ENCODE measurements at regions not wholly inside any gene's neighbourhood (a gene's known extent, or its start where the extent isn't known, plus 50 kb on each side); places are given as distances from the start of the nearest gene placed in this dataset.

GRCh38 chr1:99535470-99536164 lies 110.3 kb upstream of the PALMD start:
- H3K9me3 ChIP-seq (ENCODE audit: control insufficient read depth, insufficient read depth, low read length): no peaks in the 10 kb centered on the region
- H3K27me3 ChIP-seq (ENCODE audit: control insufficient read depth, insufficient read depth, low read length): no peaks in the 10 kb centered on the region
- no peaks in the 10 kb centered on the region for H3K4me1 ChIP-seq (ENCODE audit: control insufficient read depth, insufficient read depth, low read length)
- no peak for DNase-seq (ENCODE audit: low read depth, low spot score)
- H3K4me3 ChIP-seq (ENCODE audit: low read length): no peak overlapping the region
- no CpG with 5 or more reads among the region's 7 CpGs for WGBS (ENCODE audit: insufficient coverage, insufficient read length)
- no peaks in the 10 kb centered on the region for H3K36me3 ChIP-seq (ENCODE audit: control insufficient read depth, insufficient read depth, low read length)
- H3K27ac ChIP-seq (ENCODE audit: low read length): no peak overlapping the region

DNA sequence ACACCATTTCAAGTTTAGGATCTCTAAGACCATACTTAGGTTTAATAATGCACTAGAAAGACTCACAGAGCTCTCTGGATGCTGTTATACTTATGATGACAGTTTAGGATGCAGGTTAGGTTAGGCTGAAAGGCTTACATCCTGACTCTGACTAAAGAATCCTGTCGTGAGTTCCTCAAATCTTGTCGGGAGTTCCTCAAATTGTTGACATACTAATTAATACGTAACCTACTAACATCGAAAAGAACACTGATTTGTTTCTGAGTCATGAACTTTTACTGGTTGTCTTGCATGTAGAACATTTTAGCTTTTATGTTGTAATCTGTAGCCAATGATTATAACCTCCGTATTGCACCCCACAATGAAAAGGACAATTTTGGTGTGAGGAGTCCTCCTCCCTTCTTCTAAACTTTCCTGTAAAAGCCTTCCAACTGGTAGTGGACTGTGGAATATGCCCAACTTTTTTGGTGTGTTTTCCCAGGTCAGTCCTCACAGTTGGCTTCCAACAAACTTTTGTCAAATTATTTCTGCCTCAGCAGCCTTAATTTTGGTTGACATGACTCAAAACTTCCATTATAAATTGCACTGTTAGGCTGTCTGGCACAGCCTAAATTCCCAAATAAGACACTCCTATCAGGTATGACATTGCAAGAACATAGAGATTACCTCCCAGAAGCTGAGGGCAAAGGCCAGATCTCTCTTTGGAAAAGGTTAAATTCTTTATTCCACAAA lies 107.9 kb upstream of the PALMD start:
- no peaks in the 10 kb centered on the region for H3K27me3 ChIP-seq (ENCODE audit: control insufficient read depth, insufficient read depth, low read length)
- no peaks in the 10 kb centered on the region for H3K4me1 ChIP-seq (ENCODE audit: control insufficient read depth, insufficient read depth, low read length)
- H3K4me3 ChIP-seq (ENCODE audit: low read length): no peak overlapping the region
- H3K27ac ChIP-seq (ENCODE audit: low read length): no peak overlapping the region
- WGBS (ENCODE audit: insufficient coverage, insufficient read length): no CpG with 5 or more reads among the region's 5 CpGs
- no peak for DNase-seq (ENCODE audit: low read depth, low spot score)
- H3K9me3 ChIP-seq (ENCODE audit: control insufficient read depth, insufficient read depth, low read length): no peaks in the 10 kb centered on the region
- H3K36me3 ChIP-seq (ENCODE audit: control insufficient read depth, insufficient read depth, low read length): no peaks in the 10 kb centered on the region

- Histone ChIP-seq H3K4me3 (ENCODE audit: low read length) (no peak overlapping the region), H3K27ac (ENCODE audit: low read length) (no peak overlapping the region), H3K9me3 (ENCODE audit: control insufficient read depth, insufficient read depth, low read length) (no peaks in the 10 kb centered on the region), H3K27me3 (ENCODE audit: control insufficient read depth, insufficient read depth, low read length) (no peaks in the 10 kb centered on the region), H3K4me1 (ENCODE audit: control insufficient read depth, insufficient read depth, low read length) (no peaks in the 10 kb centered on the region), H3K36me3 (ENCODE audit: control insufficient read depth, insufficient read depth, low read length) (no peaks in the 10 kb centered on the region)
- no peak for DNase-seq (ENCODE audit: low read depth, low spot score)
- WGBS (ENCODE audit: insufficient coverage, insufficient read length): no CpG with 5 or more reads among the region's 2 CpGs
Measured at GRCh38 chr1:99538618-99538956, 107.3 kb upstream of the PALMD start.

- no peaks in the 10 kb centered on the region for H3K9me3 ChIP-seq (ENCODE audit: control insufficient read depth, insufficient read depth, low read length)
- H3K27me3 ChIP-seq (ENCODE audit: control insufficient read depth, insufficient read depth, low read length): no peaks in the 10 kb centered on the region
- no peak overlapping the region for H3K4me3 ChIP-seq (ENCODE audit: low read length)
- no peaks in the 10 kb centered on the region for H3K36me3 ChIP-seq (ENCODE audit: control insufficient read depth, insufficient read depth, low read length)
- H3K27ac ChIP-seq (ENCODE audit: low read length): no peak overlapping the region
- no peak for DNase-seq (ENCODE audit: low read depth, low spot score)
- H3K4me1 ChIP-seq (ENCODE audit: control insufficient read depth, insufficient read depth, low read length): no peaks in the 10 kb centered on the region
Measured at GRCh38 chr1:99539131-99539530, 106.8 kb upstream of the PALMD start.

- Histone ChIP-seq H3K4me3 (ENCODE audit: low read length) (no peak overlapping the region), H3K27ac (ENCODE audit: low read length) (no peak overlapping the region), H3K4me1 (ENCODE audit: control insufficient read depth, insufficient read depth, low read length) (no peaks in the 10 kb centered on the region), H3K27me3 (ENCODE audit: control insufficient read depth, insufficient read depth, low read length) (no peaks in the 10 kb centered on the region), H3K9me3 (ENCODE audit: control insufficient read depth, insufficient read depth, low read length) (no peaks in the 10 kb centered on the region), H3K36me3 (ENCODE audit: control insufficient read depth, insufficient read depth, low read length) (no peaks in the 10 kb centered on the region)
- no peak for DNase-seq (ENCODE audit: low read depth, low spot score)
- WGBS (ENCODE audit: insufficient coverage, insufficient read length): no CpG with 5 or more reads among the region's 1 CpG
Measured at GRCh38 chr1:99540744-99541143, 105.2 kb upstream of the PALMD start.

DNA sequence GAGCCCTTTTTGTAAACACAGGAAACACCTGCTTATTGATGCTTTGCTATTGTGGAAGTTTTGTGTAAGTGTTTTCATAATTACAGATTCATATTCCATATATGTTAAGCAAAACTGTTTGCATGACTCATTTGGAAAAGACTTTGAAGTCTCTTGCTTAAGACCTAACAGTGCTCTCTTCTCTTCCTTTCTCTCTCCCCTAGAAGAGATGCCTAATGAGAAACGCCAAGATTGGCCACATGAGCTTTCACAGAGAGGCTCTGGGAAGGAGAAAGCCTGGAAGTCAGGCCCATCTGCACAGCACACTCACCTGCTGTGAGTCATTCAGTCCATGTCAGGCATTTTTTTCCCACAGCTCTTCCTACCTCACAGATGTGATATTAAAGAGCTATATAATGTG lies 101.6 kb upstream of the PALMD start:
- no peaks in the 10 kb centered on the region for H3K27me3 ChIP-seq (ENCODE audit: control insufficient read depth, insufficient read depth, low read length)
- DNase-seq (ENCODE audit: low read depth, low spot score): no peak
- WGBS (ENCODE audit: insufficient coverage, insufficient read length): no CpG with 5 or more reads among the region's 1 CpG
- H3K4me1 ChIP-seq (ENCODE audit: control insufficient read depth, insufficient read depth, low read length): no peaks in the 10 kb centered on the region
- H3K36me3 ChIP-seq (ENCODE audit: control insufficient read depth, insufficient read depth, low read length): no peaks in the 10 kb centered on the region
- no peak overlapping the region for H3K4me3 ChIP-seq (ENCODE audit: low read length)
- H3K27ac ChIP-seq (ENCODE audit: low read length): no peak overlapping the region
- H3K9me3 ChIP-seq (ENCODE audit: control insufficient read depth, insufficient read depth, low read length): no peaks in the 10 kb centered on the region

DNA sequence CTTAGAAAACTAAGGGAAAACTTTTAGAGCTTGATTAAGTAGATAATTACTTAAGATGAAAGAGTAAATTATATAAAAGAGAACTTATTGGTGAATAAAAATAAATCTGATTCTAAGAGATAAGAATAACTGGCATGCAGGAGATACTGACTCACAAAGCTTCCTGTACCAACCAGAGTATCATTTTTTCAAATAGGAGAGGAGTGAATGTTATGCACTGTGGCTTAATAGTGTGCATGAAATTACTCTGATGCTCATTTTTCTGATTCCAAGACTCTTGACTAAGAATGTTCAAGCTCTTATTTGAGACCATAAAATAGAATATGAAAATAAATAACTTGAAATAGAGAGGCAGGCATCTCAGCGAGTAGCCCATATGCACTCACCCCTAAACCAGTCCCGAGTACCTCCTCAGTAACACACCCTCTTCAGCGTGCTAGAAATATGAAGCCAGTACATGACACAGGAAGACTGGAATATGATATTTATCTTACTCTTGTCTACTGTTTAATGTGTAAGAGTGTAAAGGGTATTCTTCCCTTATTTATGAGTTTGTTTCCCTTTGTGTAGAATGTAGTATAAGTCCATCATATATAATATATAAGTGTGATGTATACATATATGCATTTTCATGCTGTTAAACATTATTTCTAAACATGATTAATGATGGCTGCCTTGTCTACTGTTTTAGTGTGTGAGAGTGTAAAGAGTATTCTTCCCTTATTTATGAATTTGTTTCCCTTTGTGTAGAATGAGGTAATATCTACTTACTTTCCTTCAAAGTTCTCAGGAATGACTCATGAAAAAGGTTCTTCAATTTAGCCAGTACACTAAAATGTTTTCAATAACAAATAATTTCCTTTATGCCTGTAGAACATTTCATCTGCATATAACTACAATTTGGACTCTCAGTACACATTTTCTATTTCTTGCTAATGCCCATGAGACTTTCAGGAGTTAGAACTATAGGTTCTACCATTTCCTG lies 99.2 kb upstream of the PALMD start:
- no peak overlapping the region for H3K27ac ChIP-seq (ENCODE audit: low read length)
- no peaks in the 10 kb centered on the region for H3K4me1 ChIP-seq (ENCODE audit: control insufficient read depth, insufficient read depth, low read length)
- no peaks in the 10 kb centered on the region for H3K27me3 ChIP-seq (ENCODE audit: control insufficient read depth, insufficient read depth, low read length)
- H3K36me3 ChIP-seq (ENCODE audit: control insufficient read depth, insufficient read depth, low read length): no peaks in the 10 kb centered on the region
- no CpG with 5 or more reads among the region's 3 CpGs for whole genome bisulfite sequencing (ENCODE audit: insufficient coverage, insufficient read length)
- no peaks in the 10 kb centered on the region for H3K9me3 ChIP-seq (ENCODE audit: control insufficient read depth, insufficient read depth, low read length)
- DNase-seq (ENCODE audit: low read depth, low spot score): no peak
- H3K4me3 ChIP-seq (ENCODE audit: low read length): no peak overlapping the region

DNA sequence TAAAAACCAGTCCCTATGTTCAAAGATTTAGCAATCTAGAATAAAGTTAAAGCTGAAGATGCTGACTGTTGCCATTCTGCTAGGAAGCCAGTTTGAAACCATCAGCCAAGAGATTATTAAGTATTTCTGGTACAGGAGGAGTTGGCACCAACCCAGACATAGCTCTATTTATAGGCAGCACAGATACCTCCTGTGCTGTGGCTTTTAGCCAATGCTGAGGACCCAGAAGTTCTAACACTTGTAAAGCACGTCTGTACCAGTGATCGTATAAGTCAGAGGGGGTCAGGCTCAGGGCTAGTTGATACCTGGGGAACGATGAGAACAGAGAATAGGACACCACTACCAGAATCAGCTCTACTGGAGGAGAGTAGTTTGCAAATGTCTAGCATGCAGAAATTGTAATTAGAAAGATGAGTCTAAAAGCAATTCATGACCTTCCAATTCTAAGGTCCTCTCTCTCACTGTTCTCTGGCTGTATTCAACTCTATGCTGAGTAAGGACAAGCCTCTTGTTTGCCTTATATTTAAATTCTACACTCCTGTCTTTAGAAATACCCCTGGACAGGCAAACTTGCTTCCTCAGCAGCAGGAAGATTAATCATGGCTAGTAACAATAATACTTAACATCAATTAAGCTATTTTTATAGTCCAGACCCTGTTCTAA lies 96.8 kb upstream of the PALMD start:
- H3K4me3 ChIP-seq (ENCODE audit: low read length): no peak overlapping the region
- H3K27ac ChIP-seq (ENCODE audit: low read length): no peak overlapping the region
- H3K36me3 ChIP-seq (ENCODE audit: control insufficient read depth, insufficient read depth, low read length): no peaks in the 10 kb centered on the region
- no peak for DNase-seq (ENCODE audit: low read depth, low spot score)
- no peaks in the 10 kb centered on the region for H3K27me3 ChIP-seq (ENCODE audit: control insufficient read depth, insufficient read depth, low read length)
- H3K4me1 ChIP-seq (ENCODE audit: control insufficient read depth, insufficient read depth, low read length): no peaks in the 10 kb centered on the region
- no peaks in the 10 kb centered on the region for H3K9me3 ChIP-seq (ENCODE audit: control insufficient read depth, insufficient read depth, low read length)
- WGBS (ENCODE audit: insufficient coverage, insufficient read length): no CpG with 5 or more reads among the region's 3 CpGs

- Histone ChIP-seq H3K27me3 (ENCODE audit: control insufficient read depth, insufficient read depth, low read length) (no peaks in the 10 kb centered on the region), H3K27ac (ENCODE audit: low read length) (no peak overlapping the region), H3K36me3 (ENCODE audit: control insufficient read depth, insufficient read depth, low read length) (no peaks in the 10 kb centered on the region), H3K9me3 (ENCODE audit: control insufficient read depth, insufficient read depth, low read length) (no peaks in the 10 kb centered on the region), H3K4me1 (ENCODE audit: control insufficient read depth, insufficient read depth, low read length) (no peaks in the 10 kb centered on the region), H3K4me3 (ENCODE audit: low read length) (no peak overlapping the region)
- no CpG with 5 or more reads among the region's 9 CpGs for WGBS (ENCODE audit: insufficient coverage, insufficient read length)
- no peak for DNase-seq (ENCODE audit: low read depth, low spot score)
Measured at GRCh38 chr1:99550198-99550597, 95.7 kb upstream of the PALMD start.

Measured in iPS DF 6.9 (cell line).